ENCODE measurements at regions not wholly inside any gene's neighbourhood (a gene's known extent, or its start where the extent isn't known, plus 50 kb on each side); places are given as distances from the start of the nearest gene placed in this dataset.
"Not testable (repeated sequence)": the region's sequence is repeated elsewhere in the genome, so short reads cannot be mapped to it uniquely, and the experiment has no call there.

- H3K4me3 ChIP-seq (ENCODE audit: low read depth, low read length) = no peak overlapping the region
- TF ChIP-seq, protein P1, sequence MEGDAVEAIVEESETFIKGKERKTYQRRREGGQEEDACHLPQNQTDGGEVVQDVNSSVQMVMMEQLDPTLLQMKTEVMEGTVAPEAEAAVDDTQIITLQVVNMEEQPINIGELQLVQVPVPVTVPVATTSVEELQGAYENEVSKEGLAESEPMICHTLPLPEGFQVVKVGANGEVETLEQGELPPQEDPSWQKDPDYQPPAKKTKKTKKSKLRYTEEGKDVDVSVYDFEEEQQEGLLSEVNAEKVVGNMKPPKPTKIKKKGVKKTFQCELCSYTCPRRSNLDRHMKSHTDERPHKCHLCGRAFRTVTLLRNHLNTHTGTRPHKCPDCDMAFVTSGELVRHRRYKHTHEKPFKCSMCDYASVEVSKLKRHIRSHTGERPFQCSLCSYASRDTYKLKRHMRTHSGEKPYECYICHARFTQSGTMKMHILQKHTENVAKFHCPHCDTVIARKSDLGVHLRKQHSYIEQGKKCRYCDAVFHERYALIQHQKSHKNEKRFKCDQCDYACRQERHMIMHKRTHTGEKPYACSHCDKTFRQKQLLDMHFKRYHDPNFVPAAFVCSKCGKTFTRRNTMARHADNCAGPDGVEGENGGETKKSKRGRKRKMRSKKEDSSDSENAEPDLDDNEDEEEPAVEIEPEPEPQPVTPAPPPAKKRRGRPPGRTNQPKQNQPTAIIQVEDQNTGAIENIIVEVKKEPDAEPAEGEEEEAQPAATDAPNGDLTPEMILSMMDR (IDR thresholded peaks at IDR 0.05; ENCODE audit: low read depth, low read length) = no peak
These were observed 327.7 kb downstream of the SATB1 start for GRCh38 chr3:18097473-18097872.

GRCh38 chr3:18092726-18093125 is 332.4 kb downstream of the SATB1 start:
- no peak overlapping the region for H3K4me3 ChIP-seq (ENCODE audit: low read depth, low read length)
- TF ChIP-seq, protein P1 (IDR thresholded peaks at IDR 0.05; ENCODE audit: low read depth, low read length) = no peak

- TF ChIP-seq, protein P1 (IDR thresholded peaks at IDR 0.05; ENCODE audit: low read depth, low read length) = no peak
- H3K4me3 ChIP-seq (ENCODE audit: low read depth, low read length) = no peak overlapping the region
These were observed 334.8 kb downstream of the SATB1 start for GRCh38 chr3:18090377-18090776.

DNA sequence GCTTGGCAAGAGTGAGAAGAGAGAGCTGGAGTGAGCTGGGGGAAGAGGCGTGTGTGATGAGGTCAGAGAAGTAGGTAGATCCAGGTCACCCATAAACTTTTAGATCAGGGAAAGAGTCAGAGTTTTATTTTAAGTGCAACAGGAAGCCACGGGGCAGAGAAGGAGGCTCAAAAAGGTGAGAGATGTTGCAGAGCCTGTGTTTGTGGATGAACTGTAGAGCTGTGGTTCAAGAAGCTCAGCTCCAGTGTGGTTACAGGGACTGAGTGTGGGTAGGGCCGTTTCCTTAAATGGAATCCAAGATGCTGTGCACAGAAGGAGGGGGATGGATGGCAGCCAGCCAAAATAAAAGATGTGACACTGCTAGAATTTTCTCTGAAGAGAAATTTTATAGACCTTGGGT is 337.2 kb downstream of the SATB1 start:
- TF ChIP-seq, protein P1 (IDR thresholded peaks at IDR 0.05; ENCODE audit: low read depth, low read length) = no peak
- no peak overlapping the region for H3K4me3 ChIP-seq (ENCODE audit: low read depth, low read length)

DNA sequence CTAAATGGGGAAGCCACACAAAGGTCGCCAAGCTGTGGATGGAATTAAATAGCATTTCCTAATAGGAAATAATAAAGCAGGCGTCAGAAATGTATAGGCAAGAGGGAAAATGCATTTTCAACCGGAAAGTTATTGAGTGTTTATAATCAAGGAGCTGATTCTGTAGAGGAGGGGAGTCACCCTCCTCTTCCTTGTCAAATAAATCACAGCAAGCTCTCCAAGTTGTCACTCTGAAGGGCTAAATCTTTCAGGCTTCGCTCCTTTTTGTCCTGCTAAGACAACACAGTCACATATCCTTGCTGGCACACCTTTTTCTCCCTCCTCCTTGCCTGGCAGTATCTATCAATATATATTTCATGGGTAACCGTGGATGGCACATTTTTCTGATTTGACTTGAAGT is 338.4 kb downstream of the SATB1 start:
- TF ChIP-seq, protein P1 (IDR thresholded peaks at IDR 0.05; ENCODE audit: low read depth, low read length) = no peak

GRCh38 chr3:18086078-18086477 is 339.1 kb downstream of the SATB1 start:
- TF ChIP-seq, protein P1 (IDR thresholded peaks at IDR 0.05; ENCODE audit: low read depth, low read length) = no peak

More for the DNA sequence above, 338.4 kb downstream of the SATB1 start:
- H3K4me3 ChIP-seq (ENCODE audit: low read depth, low read length) = no peak overlapping the region

GRCh38 chr3:18085429-18085828 is 339.7 kb downstream of the SATB1 start:
- no peak overlapping the region for H3K4me3 ChIP-seq (ENCODE audit: low read depth, low read length)
- TF ChIP-seq, protein P1 (IDR thresholded peaks at IDR 0.05; ENCODE audit: low read depth, low read length) = no peak

More at GRCh38 chr3:18086078-18086477, 339.1 kb downstream of the SATB1 start:
- H3K4me3 ChIP-seq (ENCODE audit: low read depth, low read length) = no peak overlapping the region

DNA sequence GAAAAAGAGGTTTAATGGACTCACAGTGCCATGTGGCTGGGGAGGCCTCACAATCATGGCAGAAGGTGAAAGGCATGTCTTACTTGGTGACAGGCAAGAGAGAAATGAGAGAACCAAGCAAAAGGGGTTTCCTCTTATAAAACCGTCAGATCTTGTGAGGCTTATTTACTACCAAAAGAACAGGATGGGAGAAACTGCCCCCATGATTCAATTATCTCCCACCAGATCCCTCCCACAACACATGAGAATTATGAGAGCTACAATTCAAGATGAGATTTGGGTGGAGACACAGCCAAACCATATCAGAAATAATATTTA is 340.8 kb upstream of the TBC1D5 start:
- H3K4me3 ChIP-seq (ENCODE audit: low read depth, low read length) = not testable (repeated sequence)

Measured in WI38 (cell line).